GM21360 (cell line): ENCODE measurements at regions not wholly inside any gene's neighbourhood (a gene's known extent, or its start where the extent isn't known, plus 50 kb on each side); places are given as distances from the start of the nearest gene placed in this dataset.
"Not testable (repeated sequence)": the region's sequence is repeated elsewhere in the genome, so short reads cannot be mapped to it uniquely, and the experiment has no call there.

Source experiments
- ATAC-seq: cut with Tn5 transposase; IDR thresholded peaks from one replicate; pipeline ENCODE4 v1.9.1; 2021; ENCODE audit warnings: mild to moderate bottlenecking, moderate library complexity; ENCODE audit not compliant: unreplicated experiment

- no peak for ATAC-seq
Observed at GRCh38 chr2:48180557-48180956, 133.9 kb upstream of the FOXN2 start.

DNA sequence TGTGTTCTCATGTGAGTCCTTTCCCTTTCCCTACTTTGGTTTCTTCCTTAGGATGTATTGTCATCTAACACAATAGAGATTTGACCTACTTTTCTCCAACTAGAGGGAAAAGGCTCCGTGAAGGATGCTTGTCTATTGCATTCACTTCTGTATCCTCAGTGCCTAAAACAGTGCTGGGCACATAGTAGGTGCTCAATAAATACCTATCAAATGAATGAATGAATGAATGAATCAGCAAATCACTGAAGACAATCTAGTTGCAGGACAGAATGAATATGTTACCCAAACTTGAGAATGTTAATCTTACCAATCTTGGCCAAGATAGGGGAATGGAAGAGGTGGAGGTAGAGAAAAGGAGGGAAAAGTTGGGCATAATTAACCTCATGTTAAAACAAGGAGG is 131.2 kb upstream of the FOXN2 start:
- no peak for ATAC-seq

DNA sequence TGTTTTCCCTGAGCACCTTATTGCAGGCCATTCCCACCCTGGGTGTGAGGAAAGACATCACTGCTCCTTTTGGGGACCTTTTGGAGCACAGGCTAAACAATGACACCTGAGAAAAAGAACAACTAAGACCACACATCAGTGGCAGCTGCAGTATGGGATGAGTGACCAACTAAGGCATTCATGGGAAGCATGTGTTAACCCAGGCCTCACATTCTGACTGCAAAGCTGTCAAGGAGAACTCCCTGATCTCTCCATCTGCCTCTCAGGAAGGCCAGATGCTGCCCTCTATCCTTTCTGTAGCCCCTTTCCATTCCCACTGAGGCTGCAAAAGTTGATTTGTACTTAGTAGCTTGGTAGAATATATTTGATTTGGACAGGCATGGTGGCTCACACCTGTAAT is 130.5 kb upstream of the FOXN2 start:
- no peak for ATAC-seq

DNA sequence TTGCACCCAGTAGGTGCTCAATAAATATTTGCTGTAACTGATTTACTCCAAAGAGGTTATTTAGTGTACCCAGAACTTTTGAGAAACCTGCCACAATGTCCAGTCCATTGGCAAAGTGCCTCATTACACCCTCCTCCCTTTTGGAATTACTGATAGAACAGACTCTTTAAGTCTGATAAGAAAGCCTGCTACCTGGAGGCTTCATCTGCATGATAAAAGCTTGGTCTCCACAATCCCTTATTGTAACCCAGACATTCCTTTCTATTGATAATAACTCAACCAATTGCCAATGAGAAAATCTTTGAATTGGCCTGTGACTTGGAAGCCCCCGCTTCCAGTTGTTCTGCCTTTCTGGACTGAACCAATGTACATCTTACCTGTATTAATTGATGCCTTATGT is 127.0 kb upstream of the FOXN2 start:
- ATAC-seq = no peak

GRCh38 chr2:48189552-48190228 is 124.8 kb upstream of the FOXN2 start:
- ATAC-seq = no peak

GRCh38 chr2:48190230-48190629 is 124.3 kb upstream of the FOXN2 start:
- no peak for ATAC-seq

- no peak for ATAC-seq
Observed at GRCh38 chr2:48194641-48195040, 119.8 kb upstream of the FOXN2 start.

GRCh38 chr2:48195169-48195568 is 119.3 kb upstream of the FOXN2 start:
- no peak for ATAC-seq

DNA sequence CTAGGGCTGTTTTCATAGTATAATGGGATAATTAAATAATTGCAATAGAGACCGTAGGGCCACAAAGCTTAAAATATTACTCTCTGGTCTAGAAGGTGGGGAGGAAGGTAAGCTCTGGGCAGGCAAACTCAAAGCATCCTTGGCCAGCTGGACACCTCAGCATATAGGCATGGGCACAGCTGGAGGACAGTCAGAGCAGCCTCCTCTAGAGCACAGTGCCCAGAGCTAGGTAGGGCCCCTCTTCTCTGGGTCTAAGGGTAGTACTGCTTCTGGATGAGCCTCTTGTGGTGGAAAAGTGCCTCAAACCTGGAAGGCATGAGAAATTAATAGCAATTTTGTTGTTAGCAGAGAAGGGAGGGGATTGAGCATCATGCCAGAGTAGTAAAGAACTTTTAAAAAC is 116.9 kb upstream of the FOXN2 start:
- no peak for ATAC-seq

GRCh38 chr2:48198371-48198770 is 116.1 kb upstream of the FOXN2 start:
- no peak for ATAC-seq

DNA sequence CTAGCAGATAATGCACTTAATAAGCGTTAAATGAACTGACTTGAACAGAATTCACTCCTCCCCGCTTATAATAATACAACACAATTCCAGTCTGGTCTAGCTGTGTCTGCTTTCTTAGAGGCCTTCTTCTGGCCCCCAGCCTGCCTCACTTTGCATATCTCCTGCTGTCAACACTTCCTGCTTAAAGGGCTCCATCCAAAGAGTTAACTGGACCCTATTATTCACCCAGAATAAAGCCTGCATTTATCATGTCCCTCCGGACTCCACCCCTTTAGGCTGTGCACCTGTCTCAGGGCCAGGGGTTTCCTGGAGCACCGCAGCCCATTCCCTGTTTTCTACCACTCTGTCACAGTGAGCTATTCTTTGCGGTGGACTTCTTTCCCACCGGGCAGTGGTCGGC is 115.4 kb upstream of the FOXN2 start:
- ATAC-seq = no peak

DNA sequence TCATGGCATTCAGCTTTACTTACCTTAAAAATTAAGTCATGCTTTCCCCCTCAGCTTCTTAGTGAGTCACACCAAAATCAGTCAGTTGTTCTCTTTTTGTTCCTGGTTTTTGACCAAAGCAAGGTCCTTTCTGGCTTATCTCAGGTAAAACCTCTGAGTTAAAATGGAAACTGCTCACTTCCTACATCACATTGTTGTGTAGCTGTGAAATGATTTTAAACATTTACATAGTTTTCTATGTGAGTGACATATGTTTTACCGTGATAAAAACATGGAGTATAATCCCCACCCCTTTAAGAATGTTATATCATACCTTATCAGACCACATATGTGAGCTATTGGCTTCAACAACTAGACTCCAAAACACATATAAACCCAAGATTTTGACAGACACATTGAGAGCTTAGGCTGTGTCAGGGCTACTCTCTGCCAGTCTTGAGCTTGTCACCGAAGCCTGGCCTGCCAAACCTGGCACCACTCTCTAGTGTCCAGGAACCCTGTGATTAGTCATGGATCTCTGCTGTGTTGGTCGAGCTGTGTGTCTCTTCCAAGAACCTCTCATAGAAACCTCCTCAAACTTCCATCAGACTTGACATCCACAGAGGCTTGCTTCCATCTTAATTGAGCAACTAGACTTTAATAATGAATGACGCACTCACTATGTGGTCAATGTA is 113.7 kb upstream of the FOXN2 start:
- peak; percentile 50 for ATAC-seq

DNA sequence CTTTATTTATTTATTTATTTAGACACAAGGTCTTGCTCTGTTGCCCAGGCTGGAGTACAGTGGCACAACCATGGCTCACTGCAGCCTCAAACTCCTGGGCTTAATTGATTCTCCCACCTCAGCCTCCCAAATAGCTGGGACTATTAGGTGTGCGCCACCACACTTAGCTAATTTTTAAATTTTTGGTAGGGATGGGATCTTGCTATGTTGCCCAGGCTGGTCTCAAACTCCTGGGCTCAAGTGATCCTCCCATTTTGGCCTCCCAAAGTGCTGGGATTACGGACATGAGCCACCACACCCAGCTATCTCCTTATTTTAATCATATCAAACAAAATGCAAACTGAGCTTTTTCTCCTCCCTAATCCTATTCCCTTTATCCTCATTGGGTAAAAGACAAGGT is 113.0 kb upstream of the FOXN2 start:
- ATAC-seq = not testable (repeated sequence)

- ATAC-seq = no peak
Observed at GRCh38 chr2:48202863-48203642, 111.4 kb upstream of the FOXN2 start.

GRCh38 chr2:48203668-48204067 is 110.8 kb upstream of the FOXN2 start:
- ATAC-seq = no peak

- no peak for ATAC-seq
Observed at GRCh38 chr2:48204750-48205136, 109.7 kb upstream of the FOXN2 start.

- ATAC-seq = peak; percentile 75
Observed at GRCh38 chr2:48205137-48205798, 109.2 kb upstream of the FOXN2 start.

GRCh38 chr2:48206056-48206656 is 108.3 kb upstream of the FOXN2 start:
- ATAC-seq = not testable (repeated sequence)

- no peak for ATAC-seq
Observed at GRCh38 chr2:48207201-48207641, 107.3 kb upstream of the FOXN2 start.

GRCh38 chr2:48207851-48208250 is 106.6 kb upstream of the FOXN2 start:
- no peak for ATAC-seq
